SK-N-SH (cell line): ENCODE measurements at regions not wholly inside any gene's neighbourhood (a gene's known extent, or its start where the extent isn't known, plus 50 kb on each side); places are given as distances from the start of the nearest gene placed in this dataset.

Experiments
- EZH2phosphoT487 ChIP-seq: fragments of 200-600 bp; sonication (generic); IDR thresholded peaks from 2 replicates; pipeline ENCODE4 v1.6.1; 2017; ENCODE audit warnings: low read depth, mixed run types, mild to moderate bottlenecking, antibody characterized with exemption, moderate library complexity, borderline replicate concordance
- FOXM1 ChIP-seq: IDR thresholded peaks from 2 replicates; pipeline ENCODE4 v1.4.0; 2012; ENCODE audit warnings: low read depth, mild to moderate bottlenecking
- GATA2 ChIP-seq: sonication (generic); formaldehyde crosslinking; IDR thresholded peaks from 2 replicates; pipeline ENCODE4 v1.5.0; 2020; ENCODE audit warnings: mild to moderate bottlenecking, missing genetic modification reagents
- MEF2A ChIP-seq: IDR thresholded peaks from 2 replicates; pipeline ENCODE4 v1.4.0; 2012; ENCODE audit warnings: low read depth, borderline replicate concordance
- NRF1 ChIP-seq: IDR thresholded peaks from 2 replicates; pipeline ENCODE4 v1.6.1; 2012; ENCODE audit warnings: low read depth, mild to moderate bottlenecking, low read length
- RAD21 ChIP-seq: IDR thresholded peaks from 2 replicates; pipeline ENCODE4 v1.6.1; 2012; ENCODE audit warnings: mild to moderate bottlenecking, low read length
- RCOR1 ChIP-seq: fragments of 150-350 bp; IDR thresholded peaks from 2 replicates; pipeline ENCODE4 v1.6.1; 2017; ENCODE audit warnings: antibody characterized with exemption, low read length
- RXRA ChIP-seq: IDR thresholded peaks from 2 replicates; pipeline ENCODE4 v1.4.0; 2012; ENCODE audit warnings: low read depth, mild to moderate bottlenecking, borderline replicate concordance
- TAF1 ChIP-seq: IDR thresholded peaks from 2 replicates; pipeline ENCODE4 v1.6.1; 2012; ENCODE audit warnings: low read depth, mild to moderate bottlenecking, low read length, moderate library complexity, borderline replicate concordance
- TEAD4 ChIP-seq: IDR thresholded peaks from 2 replicates; pipeline ENCODE4 v1.4.0; 2012; ENCODE audit warnings: mild to moderate bottlenecking, borderline replicate concordance; ENCODE audit not compliant: insufficient read depth
- TF ChIP-seq, protein P1 (sequence below): IDR thresholded peaks from 2 replicates; pipeline ENCODE4 v1.4.0; 2012; ENCODE audit warnings: low read depth, borderline replicate concordance
- TF ChIP-seq, protein P2 (sequence below): fragments of 200-600 bp; sonication (generic); IDR thresholded peaks from 2 replicates; pipeline ENCODE4 v1.6.1; 2017; ENCODE audit warnings: antibody characterized with exemption, mild to moderate bottlenecking, moderate library complexity
- TF ChIP-seq, protein P3 (sequence below): IDR thresholded peaks from 2 replicates; pipeline ENCODE4 v1.4.0; 2012; ENCODE audit warnings: low read depth, borderline replicate concordance

DNA sequence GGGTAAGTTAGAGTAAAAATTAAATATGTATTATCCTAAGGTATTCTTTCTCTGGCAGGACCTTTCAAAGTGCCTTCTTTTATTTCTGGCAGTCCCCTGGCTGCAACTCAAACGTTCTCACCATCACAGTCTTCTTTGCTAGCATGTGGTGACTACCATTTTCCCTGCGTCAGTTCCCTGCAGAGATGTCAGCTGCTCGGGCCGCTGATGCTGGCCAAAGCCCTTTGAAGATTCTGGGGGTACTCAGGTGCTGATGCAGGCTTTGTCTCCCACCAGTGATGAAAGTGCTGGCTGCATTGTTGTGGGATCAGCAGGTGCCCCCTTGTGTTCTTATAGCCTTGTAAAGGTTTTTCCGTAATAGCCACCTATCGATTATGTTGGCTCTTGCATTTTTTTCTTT is 140.1 kb downstream of the BTBD3 start:
- TF ChIP-seq, protein P1, sequence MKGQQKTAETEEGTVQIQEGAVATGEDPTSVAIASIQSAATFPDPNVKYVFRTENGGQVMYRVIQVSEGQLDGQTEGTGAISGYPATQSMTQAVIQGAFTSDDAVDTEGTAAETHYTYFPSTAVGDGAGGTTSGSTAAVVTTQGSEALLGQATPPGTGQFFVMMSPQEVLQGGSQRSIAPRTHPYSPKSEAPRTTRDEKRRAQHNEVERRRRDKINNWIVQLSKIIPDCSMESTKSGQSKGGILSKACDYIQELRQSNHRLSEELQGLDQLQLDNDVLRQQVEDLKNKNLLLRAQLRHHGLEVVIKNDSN, result no peak
- TF ChIP-seq GATA2 (no peak), EZH2phosphoT487 (no peak), TEAD4 (no peak), MEF2A (no peak), NRF1 (no peak), RXRA (no peak), TAF1 (no peak), RAD21 (no peak), RCOR1 (no peak), FOXM1 (no peak)
- TF ChIP-seq, protein P2, sequence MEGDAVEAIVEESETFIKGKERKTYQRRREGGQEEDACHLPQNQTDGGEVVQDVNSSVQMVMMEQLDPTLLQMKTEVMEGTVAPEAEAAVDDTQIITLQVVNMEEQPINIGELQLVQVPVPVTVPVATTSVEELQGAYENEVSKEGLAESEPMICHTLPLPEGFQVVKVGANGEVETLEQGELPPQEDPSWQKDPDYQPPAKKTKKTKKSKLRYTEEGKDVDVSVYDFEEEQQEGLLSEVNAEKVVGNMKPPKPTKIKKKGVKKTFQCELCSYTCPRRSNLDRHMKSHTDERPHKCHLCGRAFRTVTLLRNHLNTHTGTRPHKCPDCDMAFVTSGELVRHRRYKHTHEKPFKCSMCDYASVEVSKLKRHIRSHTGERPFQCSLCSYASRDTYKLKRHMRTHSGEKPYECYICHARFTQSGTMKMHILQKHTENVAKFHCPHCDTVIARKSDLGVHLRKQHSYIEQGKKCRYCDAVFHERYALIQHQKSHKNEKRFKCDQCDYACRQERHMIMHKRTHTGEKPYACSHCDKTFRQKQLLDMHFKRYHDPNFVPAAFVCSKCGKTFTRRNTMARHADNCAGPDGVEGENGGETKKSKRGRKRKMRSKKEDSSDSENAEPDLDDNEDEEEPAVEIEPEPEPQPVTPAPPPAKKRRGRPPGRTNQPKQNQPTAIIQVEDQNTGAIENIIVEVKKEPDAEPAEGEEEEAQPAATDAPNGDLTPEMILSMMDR, result no peak
- TF ChIP-seq, protein P3, sequence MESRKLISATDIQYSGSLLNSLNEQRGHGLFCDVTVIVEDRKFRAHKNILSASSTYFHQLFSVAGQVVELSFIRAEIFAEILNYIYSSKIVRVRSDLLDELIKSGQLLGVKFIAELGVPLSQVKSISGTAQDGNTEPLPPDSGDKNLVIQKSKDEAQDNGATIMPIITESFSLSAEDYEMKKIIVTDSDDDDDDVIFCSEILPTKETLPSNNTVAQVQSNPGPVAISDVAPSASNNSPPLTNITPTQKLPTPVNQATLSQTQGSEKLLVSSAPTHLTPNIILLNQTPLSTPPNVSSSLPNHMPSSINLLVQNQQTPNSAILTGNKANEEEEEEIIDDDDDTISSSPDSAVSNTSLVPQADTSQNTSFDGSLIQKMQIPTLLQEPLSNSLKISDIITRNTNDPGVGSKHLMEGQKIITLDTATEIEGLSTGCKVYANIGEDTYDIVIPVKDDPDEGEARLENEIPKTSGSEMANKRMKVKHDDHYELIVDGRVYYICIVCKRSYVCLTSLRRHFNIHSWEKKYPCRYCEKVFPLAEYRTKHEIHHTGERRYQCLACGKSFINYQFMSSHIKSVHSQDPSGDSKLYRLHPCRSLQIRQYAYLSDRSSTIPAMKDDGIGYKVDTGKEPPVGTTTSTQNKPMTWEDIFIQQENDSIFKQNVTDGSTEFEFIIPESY, result no peak
